Central memory CD8-positive, alpha-beta T cell (primary cell): ENCODE measurements at regions not wholly inside any gene's neighbourhood (a gene's known extent, or its start where the extent isn't known, plus 50 kb on each side); places are given as distances from the start of the nearest gene placed in this dataset.

Source experiments
- ATAC-seq: fragments of 150-1000 bp; cut with Tn5 transposase; replicated peaks from 2 replicates; pipeline ENCODE4 v1.10.0; 2022; ENCODE audit warnings: mild to moderate bottlenecking, moderate FRiP score, moderate number of reproducible peaks; ENCODE audit not compliant: poor library complexity, severe bottlenecking; ENCODE audit errors: extremely low read depth
- DNase-seq, 2 donors: peaks; one replicate each; pipeline ENCODE4 v3.0.0; 2021; ENCODE audit warnings: low spot score in 2 of 2
- H3K27ac Mint-ChIP-seq: one replicate; pipeline ENCODE4 v1.8.0; 2022; ENCODE audit warnings: low read depth, mild to moderate bottlenecking, moderate library complexity, mixed read lengths
- H3K27me3 Mint-ChIP-seq: one replicate; pipeline ENCODE4 v1.8.0; 2022; ENCODE audit warnings: mixed read lengths
- H3K36me3 Mint-ChIP-seq: one replicate; pipeline ENCODE4 v1.8.0; 2022; ENCODE audit warnings: mild to moderate bottlenecking, moderate library complexity, mixed read lengths; ENCODE audit not compliant: insufficient read depth
- H3K4me1 Mint-ChIP-seq: one replicate; pipeline ENCODE4 v1.8.0; 2022; ENCODE audit warnings: mixed read lengths
- H3K4me3 Mint-ChIP-seq: one replicate; pipeline ENCODE4 v1.8.0; 2022; ENCODE audit warnings: mild to moderate bottlenecking, moderate library complexity, mixed read lengths
- H3K9me3 Mint-ChIP-seq: one replicate; pipeline ENCODE4 v1.8.0; 2022; ENCODE audit warnings: mixed read lengths

DNA sequence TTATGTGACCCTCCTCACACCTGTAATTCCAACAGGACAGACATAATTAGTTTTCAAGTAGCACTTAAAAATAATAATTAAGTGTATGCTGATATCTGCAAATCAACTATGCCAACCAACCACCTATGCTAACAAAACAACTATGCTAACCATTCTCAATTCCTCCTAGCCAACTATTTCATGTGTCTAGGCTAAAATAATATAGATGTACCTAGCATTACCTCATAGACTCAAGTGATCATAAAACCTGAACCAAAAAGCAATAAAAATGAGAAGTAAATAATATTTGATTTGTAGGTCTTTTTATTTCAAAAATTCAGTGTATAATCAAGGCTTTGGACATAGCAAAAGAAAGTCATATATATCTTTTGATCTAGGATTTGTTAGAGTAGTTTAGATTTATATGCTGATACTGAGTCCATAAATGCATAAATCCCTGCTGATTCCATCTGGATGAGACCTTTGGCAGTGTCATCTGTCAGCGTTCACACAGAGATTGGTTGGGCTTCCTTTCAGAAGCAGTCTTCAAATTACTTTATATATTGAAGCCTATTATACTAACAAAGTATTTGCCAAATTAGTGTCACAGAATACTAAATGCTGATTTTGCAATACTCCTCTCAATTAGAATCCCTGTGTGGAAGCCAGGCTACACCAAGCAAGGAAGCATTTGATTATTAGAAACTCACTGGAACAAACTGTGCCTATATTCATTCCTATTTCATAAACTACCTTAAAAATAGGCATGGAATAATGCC is 101.4 kb upstream of the PPM1H start:
- DNase-seq (no peak), ATAC-seq (no peak)
- no peaks in the 10 kb centered on the region for H3K9me3 Mint-ChIP-seq
- H3K4me3 Mint-ChIP-seq, result no peak overlapping the region
- H3K27ac Mint-ChIP-seq, result no peak overlapping the region
- no peaks in the 10 kb centered on the region for H3K36me3 Mint-ChIP-seq
- peaks cover 7% of the 10 kb centered on the region for H3K27me3 Mint-ChIP-seq
- no peaks in the 10 kb centered on the region for H3K4me1 Mint-ChIP-seq

DNA sequence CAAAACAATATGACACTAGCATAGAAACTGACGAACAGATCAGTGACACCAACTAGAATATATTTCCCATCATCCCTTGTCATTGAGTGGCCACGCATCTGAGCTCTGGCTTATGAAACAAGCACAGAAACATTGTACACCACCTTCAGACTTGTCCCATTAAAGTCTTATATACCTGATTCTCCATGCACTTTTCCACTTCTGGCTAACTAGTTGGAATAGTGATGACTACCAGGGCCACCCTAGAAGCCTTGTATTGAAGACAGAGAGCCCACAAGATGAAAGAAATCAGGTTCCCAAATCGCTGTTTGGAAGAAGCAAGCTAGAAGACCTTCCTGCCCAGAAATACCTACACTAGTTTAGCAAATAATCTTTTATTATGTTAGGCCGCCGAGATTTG is 99.7 kb upstream of the PPM1H start:
- Mint-ChIP-seq H3K9me3 (no peaks in the 10 kb centered on the region), H3K36me3 (no peaks in the 10 kb centered on the region), H3K27me3 (peaks cover 7% of the 10 kb centered on the region), H3K4me1 (no peaks in the 10 kb centered on the region), H3K4me3 (no peak overlapping the region), H3K27ac (no peak overlapping the region)
- ATAC-seq, result no peak
- DNase-seq, result no peak

DNA sequence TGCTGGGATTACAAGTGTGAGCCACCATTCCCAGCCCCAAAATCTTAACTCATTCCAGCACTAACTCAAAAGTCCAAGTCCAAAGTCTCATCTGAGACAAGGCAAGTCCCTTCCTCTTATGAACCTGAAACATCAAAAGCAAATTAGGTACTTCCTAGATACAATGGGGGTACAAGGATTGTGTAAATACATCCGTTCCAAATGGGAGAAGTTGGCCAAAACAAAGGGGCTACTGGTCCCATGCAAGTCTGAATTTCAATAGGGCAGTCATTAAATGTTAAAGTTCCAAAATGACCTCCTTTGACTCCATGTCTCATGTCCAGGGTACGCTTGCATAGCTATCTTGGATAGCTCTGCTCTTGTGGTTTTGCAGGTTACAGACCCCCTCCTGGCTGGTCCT is 94.7 kb upstream of the PPM1H start:
- Mint-ChIP-seq H3K27ac (no peak overlapping the region), H3K36me3 (no peaks in the 10 kb centered on the region), H3K4me3 (no peak overlapping the region), H3K9me3 (no peaks in the 10 kb centered on the region), H3K4me1 (no peaks in the 10 kb centered on the region), H3K27me3 (peaks cover 11% of the 10 kb centered on the region)
- DNase-seq, result no peak
- ATAC-seq, result no peak

DNA sequence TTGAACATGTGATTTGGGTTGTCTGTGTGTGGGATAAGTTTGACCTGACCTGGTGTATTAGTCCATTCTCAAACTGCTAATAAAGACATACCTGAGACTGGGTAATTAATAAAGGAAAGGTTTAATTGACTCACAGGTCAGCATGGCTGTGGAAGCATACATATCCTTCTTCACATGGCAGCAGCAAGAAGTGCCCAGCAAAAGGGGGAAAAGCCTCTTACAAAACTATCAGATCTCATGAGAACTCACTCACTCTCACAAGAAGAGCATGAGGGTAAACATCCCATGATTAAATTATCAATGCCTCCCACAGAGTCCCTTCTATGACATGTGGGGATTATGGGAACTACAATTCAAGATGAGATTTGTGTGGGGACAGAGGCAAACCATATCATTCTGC is 94.0 kb upstream of the PPM1H start:
- Mint-ChIP-seq H3K4me3 (no peak overlapping the region), H3K27ac (no peak overlapping the region), H3K27me3 (peaks cover 16% of the 10 kb centered on the region), H3K36me3 (no peaks in the 10 kb centered on the region), H3K9me3 (no peaks in the 10 kb centered on the region), H3K4me1 (no peaks in the 10 kb centered on the region)
- no peak for ATAC-seq
- DNase-seq, result no peak

DNA sequence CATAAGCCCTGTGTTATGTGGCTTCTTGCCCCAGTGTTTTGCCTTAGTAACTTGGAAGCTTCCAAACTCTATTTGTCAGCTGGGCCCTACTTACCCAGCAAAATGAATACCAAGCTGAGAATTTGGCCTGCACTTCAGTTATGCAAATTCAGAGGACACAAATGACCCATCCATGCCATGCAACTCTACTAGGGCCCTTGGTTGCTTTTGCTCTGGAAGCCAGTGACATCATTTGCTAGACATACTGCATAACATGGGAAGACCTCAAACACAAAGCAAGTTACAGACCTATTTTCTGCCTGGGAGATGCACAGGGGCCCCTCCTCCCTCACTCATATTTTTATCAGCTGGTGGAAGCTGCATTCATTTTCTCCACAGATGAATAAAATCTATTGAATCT is 90.2 kb upstream of the PPM1H start:
- DNase-seq (no peak), ATAC-seq (no peak)
- no peaks in the 10 kb centered on the region for H3K36me3 Mint-ChIP-seq
- H3K4me1 Mint-ChIP-seq, result no peaks in the 10 kb centered on the region
- H3K9me3 Mint-ChIP-seq, result no peaks in the 10 kb centered on the region
- peaks cover 9% of the 10 kb centered on the region for H3K27me3 Mint-ChIP-seq
- no peak overlapping the region for H3K4me3 Mint-ChIP-seq
- no peak overlapping the region for H3K27ac Mint-ChIP-seq

DNA sequence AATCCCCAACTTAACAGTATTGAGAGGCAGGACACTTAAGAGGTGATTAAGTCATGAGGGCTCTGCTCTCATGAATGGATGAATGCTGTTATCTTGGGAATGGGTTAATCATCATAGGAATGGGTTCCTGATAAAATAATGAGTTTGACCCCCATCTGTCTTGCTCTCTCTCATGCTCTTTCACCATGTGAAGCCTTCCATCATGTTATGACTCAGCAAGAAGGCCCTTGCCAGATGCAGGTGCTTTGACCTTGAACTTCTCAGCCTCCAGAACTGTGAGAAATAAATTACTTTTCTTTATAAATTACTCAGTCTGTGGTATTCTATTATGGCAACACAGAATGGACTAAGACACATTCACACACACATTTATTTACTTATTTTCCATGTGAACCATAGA is 89.0 kb upstream of the PPM1H start:
- Mint-ChIP-seq H3K27me3 (peaks cover 9% of the 10 kb centered on the region), H3K36me3 (no peaks in the 10 kb centered on the region), H3K4me3 (no peak overlapping the region), H3K4me1 (no peaks in the 10 kb centered on the region), H3K27ac (no peak overlapping the region), H3K9me3 (no peaks in the 10 kb centered on the region)
- ATAC-seq (no peak), DNase-seq (no peak)

DNA sequence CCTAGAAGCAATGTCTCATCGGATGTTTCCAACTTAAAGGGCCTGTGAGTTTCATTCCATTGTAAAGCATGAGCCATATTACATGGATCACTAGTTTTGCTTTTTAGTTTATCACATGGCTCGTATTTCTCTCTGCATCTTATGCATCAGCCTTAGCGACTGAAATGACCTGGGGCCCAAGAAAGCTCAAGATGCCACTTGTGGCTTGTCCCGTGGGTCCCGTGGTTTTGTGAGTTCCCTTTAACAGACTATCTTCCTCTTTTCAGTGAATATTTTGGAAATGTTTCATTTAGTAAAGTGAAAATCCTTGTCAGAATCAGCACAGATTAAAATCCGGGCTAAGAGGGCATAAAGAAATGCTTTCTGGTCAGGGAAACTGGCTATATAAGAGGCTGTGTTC is 86.2 kb upstream of the PPM1H start:
- Mint-ChIP-seq H3K4me3 (no peak overlapping the region), H3K4me1 (no peaks in the 10 kb centered on the region), H3K27me3 (peaks cover 9% of the 10 kb centered on the region), H3K36me3 (no peaks in the 10 kb centered on the region), H3K27ac (no peak overlapping the region), H3K9me3 (no peaks in the 10 kb centered on the region)
- DNase-seq, result no peak
- ATAC-seq, result no peak

DNA sequence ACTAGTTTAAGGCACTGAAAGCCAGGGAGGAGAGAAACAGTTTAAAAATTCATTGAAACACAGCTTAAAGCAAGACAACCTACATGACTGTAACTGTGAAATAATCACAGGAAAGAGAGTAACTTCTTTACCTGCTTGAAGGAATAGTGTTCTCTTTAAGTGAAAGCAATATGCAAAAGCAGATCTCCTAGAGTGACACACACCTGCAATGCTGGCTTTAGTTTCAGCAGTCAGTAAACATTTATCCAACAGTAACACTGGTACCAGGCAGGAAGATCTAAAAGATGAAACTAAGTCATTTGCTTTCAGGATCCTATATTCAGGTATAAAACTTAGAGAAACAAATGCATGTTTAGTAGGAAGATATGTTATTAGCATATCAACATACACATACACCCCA is 85.3 kb upstream of the PPM1H start:
- ATAC-seq, result no peak
- no peaks in the 10 kb centered on the region for H3K36me3 Mint-ChIP-seq

DNA sequence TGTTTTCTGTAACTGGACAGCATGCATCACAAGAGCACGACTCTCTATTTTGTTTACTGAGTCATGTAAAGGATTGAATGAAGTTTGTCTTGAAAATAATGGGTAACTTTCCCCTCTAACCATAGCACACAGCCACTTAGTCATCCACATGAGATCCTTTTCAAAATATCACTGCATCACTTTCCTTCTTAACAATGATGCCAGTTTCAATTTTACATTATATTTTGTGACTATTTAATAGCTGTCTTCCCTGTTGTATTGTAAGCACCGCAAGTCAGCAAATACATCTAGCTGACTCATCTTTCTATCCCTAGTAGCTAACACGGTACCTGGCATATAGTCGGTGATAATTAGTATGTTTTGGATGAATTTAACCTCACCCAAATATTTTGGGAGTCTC is 83.3 kb upstream of the PPM1H start:
- H3K27me3 Mint-ChIP-seq, result no peaks in the 10 kb centered on the region
- H3K4me1 Mint-ChIP-seq, result no peaks in the 10 kb centered on the region
- no peak overlapping the region for H3K4me3 Mint-ChIP-seq
- no peak for ATAC-seq
- H3K36me3 Mint-ChIP-seq, result no peaks in the 10 kb centered on the region
- no peak for DNase-seq
- H3K27ac Mint-ChIP-seq, result no peak overlapping the region
- H3K9me3 Mint-ChIP-seq, result no peaks in the 10 kb centered on the region

More for the DNA sequence above, 85.3 kb upstream of the PPM1H start:
- Mint-ChIP-seq H3K4me3 (no peak overlapping the region), H3K27ac (no peak overlapping the region), H3K4me1 (no peaks in the 10 kb centered on the region), H3K27me3 (peaks cover 9% of the 10 kb centered on the region), H3K9me3 (no peaks in the 10 kb centered on the region)
- DNase-seq, result no peak

DNA sequence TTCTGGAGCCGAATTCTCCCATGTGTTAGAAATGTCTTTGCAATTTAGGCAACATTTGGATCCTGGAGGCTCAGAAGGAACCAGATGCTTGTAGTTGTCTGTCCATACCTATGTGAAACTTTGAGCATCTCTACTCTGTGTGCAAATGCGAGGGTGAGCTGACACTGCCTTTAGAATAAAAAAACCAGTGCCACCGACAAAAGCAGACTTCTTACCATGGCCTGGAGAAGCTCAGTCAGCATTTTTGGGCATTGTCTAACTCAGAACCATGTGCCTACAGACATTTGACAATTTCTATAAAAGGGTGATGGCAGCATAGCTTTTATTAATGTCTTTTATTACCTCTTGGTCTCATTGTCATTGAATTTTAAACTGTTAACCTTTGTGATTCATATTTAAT is 78.4 kb upstream of the PPM1H start:
- Mint-ChIP-seq H3K36me3 (no peaks in the 10 kb centered on the region), H3K4me3 (no peak overlapping the region), H3K27me3 (no peaks in the 10 kb centered on the region), H3K9me3 (no peaks in the 10 kb centered on the region), H3K27ac (no peak overlapping the region), H3K4me1 (no peaks in the 10 kb centered on the region)
- DNase-seq (no peak), ATAC-seq (no peak)

DNA sequence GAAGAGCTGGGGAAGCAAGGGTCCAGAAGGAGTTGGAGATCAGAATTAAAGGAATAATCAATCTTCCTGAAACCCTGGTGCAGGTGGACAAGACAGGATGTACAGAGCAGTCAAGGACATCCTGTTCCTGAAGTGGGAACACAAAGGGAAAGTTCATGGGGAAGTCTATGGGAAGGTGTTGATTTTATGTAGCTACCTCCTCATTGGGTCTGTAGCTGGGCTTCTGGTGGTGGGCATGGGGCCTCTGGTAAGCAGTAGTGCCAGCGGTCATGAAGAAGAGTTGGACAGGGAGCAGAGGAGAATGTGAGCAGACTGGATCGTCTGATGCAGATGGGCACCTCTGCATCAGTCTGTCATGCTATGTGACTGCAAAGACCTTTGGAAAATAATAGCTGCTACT is 75.7 kb upstream of the PPM1H start:
- no peaks in the 10 kb centered on the region for H3K36me3 Mint-ChIP-seq
- H3K4me3 Mint-ChIP-seq, result no peak overlapping the region
- H3K4me1 Mint-ChIP-seq, result no peaks in the 10 kb centered on the region
- no peaks in the 10 kb centered on the region for H3K27me3 Mint-ChIP-seq
- no peak for ATAC-seq
- H3K27ac Mint-ChIP-seq, result no peak overlapping the region
- no peaks in the 10 kb centered on the region for H3K9me3 Mint-ChIP-seq
- DNase-seq, result no peak

DNA sequence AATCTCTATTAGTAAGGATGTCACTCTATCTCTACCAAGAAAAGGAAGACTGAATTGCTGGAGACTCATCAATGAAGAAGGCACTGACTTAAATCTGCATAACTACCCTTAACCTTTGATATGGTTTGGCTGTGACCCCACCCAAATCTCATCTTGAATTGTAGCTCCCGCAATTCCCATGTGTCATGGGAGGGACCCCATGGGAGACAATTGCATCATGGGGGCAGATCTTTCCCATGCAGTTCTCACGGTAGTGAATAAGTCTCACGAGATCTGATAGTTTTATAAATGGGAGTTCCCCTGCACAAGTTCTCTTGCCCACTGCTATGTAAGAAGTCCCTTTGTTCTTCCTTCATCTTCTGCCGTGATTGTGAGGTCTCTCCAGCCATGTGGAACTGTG is 73.4 kb upstream of the PPM1H start:
- DNase-seq (no peak), ATAC-seq (no peak)
- Mint-ChIP-seq H3K27ac (no peak overlapping the region), H3K4me3 (no peak overlapping the region), H3K27me3 (no peaks in the 10 kb centered on the region), H3K4me1 (no peaks in the 10 kb centered on the region), H3K36me3 (no peaks in the 10 kb centered on the region), H3K9me3 (no peaks in the 10 kb centered on the region)

DNA sequence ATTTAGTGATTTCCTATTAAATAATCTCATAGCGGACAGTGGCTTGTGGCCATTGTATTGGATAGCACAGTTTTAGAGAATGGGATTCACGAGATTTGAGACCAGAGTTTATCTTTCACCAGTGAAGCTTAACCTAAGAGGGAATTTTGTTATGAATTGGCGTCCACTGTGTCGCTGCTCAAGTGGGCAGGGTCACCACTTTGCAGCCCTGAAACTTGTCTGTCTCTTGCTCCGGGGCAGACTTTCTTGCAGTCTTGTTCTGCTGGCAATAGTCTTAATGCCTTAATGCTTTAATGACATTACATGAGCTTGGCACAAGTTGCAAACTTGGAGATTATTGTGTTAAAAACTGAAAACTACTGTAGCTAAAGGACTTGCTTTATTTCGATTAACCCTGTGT is 72.8 kb upstream of the PPM1H start:
- Mint-ChIP-seq H3K9me3 (no peaks in the 10 kb centered on the region), H3K4me1 (no peaks in the 10 kb centered on the region), H3K27me3 (no peaks in the 10 kb centered on the region), H3K27ac (no peak overlapping the region), H3K4me3 (no peak overlapping the region), H3K36me3 (no peaks in the 10 kb centered on the region)
- DNase-seq, result no peak
- ATAC-seq, result no peak

DNA sequence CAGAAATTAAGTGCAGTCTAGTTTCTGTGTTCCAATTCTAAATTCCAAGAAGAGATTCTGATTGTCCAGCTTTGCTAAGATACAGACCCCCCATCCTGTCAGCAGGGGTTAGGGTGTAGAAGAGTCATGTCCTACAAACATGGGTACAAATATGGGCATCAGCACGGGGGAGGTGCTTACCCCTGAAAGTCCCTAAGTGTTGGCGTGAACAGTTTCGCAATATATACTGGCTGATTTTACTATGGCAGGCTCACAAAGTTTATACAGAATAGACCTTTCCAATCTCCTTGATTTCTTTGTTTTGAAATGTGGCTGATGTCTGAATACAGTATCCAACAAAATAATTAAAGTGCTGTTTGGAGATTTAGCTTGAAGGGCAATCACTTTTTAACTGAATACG is 71.6 kb upstream of the PPM1H start:
- Mint-ChIP-seq H3K4me1 (no peaks in the 10 kb centered on the region), H3K27ac (no peak overlapping the region), H3K36me3 (no peaks in the 10 kb centered on the region), H3K9me3 (no peaks in the 10 kb centered on the region), H3K4me3 (no peak overlapping the region), H3K27me3 (no peaks in the 10 kb centered on the region)
- DNase-seq (no peak), ATAC-seq (no peak)
